GM21717 (cell line): ENCODE measurements at regions not wholly inside any gene's neighbourhood (a gene's known extent, or its start where the extent isn't known, plus 50 kb on each side); places are given as distances from the start of the nearest gene placed in this dataset.
"Not testable (repeated sequence)": the region's sequence is repeated elsewhere in the genome, so short reads cannot be mapped to it uniquely, and the experiment has no call there.

Experiments used
- ATAC-seq: cut with Tn5 transposase; IDR thresholded peaks from one replicate; pipeline ENCODE4 v1.9.1; 2021; ENCODE audit warnings: mild to moderate bottlenecking, moderate library complexity; ENCODE audit not compliant: unreplicated experiment

DNA sequence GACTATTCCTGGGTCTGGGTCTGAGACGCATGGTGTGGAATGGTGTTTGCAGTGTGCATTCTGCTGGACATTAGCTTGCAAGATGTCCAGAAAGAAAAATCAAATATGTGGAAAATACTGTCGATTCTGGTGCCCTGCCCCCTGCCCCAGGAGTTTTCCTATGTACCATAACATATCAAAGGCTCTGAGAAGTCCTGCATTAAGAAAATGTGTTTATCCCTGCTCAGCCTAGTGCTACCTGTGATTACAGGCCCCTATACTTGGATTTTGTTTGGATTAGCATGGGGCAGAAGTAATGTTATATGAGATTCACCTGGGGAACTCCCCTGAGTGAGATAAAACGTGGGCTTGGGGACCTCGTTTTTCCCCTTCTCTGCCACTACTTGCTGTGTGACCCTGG is 325.0 kb downstream of the CBLN1 start:
- no peak for ATAC-seq

DNA sequence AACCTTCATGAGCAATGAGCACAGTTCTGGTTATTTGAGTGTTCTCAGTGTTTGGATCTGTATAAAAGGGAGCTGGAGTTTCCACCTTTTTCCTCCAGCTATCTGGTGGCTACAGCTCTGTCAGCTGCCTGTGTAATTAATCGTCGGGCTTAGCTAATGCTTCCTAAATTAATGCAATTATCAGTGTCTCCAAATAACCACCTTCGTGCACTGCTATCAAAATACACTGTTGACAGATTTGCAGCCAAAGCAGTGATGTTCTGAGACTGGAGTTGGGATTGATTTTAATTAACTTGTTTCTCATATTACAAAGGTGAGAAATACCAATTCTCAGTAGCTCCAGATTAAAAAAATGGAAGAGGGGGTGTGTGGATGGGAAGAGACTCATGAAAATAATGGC is 325.8 kb downstream of the CBLN1 start:
- no peak for ATAC-seq

DNA sequence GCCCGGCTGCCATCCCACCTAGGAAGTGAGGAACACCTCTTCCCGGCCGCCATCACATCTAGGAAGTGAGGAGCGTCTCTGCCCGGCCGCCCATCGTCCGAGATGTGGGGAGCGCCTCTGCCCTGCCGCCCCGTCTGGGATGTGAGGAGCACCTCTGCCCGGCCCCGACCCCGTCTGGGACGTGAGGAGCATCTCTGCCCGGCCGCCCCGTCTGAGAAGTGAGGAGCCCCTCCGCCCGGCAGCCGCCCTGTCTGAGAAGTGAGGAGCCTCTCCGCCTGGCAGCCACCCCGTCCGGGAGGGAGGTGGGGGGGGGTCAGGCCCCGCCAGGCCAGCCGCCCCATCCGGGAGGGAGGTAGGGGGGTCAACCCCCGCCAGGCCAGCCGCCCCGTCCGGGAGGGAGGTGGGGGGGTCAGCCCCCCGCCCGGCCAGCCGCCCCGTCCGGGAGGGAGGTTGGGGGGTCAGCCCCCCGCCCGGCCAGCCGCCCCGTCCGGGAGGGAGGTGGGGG is 330.0 kb downstream of the CBLN1 start:
- ATAC-seq: not testable (repeated sequence)

DNA sequence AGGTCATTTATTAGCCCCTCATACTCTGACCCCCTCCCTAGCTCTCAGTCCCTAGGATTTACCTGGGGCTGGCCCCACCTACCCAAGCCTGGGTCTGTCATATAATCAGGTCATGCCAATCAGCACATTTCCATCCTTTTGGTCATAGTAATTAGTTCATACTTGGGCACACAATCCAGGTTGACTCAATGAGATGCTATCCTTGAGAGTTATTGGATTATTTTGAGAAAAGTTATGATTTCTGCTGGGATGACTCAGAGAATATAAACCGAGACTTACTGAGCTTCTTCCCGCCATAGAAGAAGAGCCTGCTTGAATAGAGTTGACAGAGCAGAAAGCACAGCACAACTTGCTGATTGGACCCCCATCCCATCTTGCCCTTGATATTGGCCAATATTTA is 331.5 kb downstream of the CBLN1 start:
- no peak for ATAC-seq

DNA sequence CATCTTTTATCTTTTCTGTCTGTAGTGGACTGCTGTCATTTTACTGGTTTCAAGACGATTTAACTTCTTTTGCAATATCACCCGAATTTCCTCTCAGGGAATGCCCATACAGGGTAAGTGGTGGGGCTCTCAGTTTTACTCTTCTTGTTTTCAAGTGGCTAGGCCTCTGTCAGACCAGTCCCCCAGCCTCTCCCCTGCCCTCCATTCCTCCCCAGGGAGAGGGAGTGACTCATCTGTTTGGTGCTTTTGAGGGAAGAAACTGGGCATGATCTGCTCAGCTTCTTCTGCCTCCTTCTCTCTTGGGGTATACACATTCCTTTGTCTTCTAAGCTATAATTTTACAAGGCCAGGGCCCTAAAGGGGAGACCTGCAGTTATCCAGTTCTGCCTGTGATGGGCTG is 332.0 kb downstream of the CBLN1 start:
- no peak for ATAC-seq

DNA sequence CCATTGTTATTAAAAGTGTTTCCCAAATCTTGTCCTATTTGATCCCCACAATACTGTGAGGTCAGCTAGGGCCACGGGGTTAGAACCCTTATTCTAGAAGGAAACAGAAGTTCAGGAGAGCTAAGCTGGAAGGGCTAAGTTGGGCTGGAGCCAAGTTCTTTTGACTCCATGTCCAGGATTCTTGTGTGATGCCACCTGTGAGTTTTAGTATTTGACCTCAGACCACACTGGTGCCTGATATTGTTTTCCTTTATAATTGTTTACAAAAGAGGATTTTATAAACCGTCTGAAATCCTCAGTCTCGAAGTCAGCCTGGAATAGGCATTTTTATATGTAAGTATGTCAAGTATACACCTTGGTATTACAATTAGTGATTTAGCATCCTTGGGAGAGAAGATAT is 332.7 kb downstream of the CBLN1 start:
- no peak for ATAC-seq

DNA sequence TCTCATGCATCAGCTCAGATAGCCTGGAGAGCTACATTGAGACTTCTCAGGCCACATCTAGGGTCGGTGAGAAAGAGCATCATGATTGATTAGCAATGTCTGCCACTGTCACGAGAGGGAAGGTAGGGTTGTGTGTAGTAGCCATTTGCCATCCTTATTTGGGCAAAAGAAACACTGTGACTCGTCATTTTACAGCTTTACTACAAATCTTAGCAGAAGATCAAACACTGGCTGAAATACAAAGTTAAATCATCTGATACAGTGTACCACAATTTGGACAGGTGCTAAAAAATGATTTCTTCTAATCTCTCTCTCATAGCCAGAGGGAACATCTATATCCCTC is 334.3 kb downstream of the CBLN1 start:
- ATAC-seq: no peak

DNA sequence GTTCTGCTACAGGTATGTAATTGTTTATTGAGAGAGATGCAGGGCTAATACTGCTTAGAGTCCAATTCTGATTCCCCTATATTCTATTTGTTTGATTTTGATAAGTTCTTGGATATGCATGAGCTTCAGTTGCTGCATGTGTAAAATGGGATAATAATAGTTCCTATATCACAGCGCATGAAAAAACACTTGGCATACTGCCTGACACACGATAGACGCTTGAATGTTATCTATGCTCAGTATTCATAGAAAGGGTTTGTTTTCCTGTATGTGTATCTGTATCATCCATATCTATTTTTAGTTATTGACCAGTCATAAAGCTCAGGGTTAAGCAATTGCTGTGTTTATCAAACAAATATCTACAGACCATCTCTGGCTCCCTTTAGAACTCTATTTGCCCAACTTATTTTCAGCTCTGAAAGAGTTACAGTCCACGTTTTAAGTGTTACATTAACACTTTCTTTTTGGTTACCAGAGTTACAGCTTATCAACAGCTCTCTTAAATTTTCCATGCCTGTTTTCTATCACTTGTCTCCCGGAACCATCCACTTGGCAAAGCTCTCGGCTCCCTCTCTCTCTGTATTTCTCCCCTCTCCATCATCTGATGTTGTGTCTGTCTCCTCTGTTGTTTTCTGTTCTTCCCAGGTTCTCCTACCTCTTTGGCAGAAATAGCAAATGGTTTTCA is 334.8 kb downstream of the CBLN1 start:
- ATAC-seq: no peak

DNA sequence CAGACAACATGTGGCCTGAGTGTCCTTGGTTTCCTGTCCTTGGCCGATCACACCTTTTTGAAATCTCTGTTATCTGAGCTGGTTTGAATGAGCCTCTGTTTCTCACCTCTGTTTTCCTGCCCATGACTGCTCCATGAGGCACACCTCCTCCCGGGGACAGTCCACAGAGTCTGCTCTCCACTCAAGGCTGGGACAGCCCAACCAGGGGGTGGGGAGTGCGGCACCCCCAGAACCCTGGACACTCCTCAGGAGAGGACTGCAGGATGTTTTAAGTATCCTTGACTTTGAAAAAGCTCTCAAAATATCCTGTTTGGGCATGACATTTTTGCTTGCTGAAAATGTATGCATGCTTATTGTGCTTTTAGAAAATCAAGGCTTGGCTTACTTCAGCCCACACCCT is 333.0 kb upstream of the N4BP1 start:
- ATAC-seq: no peak

DNA sequence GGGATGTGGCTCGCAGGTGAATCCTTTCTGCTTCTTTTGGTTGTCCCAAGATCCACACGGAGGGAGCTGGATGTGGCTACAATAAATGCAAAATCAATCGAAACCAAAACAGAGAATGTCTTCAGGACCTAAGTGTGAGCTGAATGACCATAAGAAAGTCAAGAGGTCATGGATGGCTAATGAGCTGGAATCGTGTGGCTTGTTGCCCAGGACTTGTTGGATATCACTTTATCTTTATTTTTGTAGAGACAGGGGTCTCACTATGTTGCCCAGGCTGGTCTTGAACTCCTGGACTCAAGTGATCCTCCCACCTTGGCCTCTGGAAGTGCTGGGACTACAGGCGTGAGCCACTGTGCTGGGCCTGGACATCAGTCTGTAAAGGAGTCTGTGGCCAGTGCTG is 326.8 kb upstream of the N4BP1 start:
- no peak for ATAC-seq

DNA sequence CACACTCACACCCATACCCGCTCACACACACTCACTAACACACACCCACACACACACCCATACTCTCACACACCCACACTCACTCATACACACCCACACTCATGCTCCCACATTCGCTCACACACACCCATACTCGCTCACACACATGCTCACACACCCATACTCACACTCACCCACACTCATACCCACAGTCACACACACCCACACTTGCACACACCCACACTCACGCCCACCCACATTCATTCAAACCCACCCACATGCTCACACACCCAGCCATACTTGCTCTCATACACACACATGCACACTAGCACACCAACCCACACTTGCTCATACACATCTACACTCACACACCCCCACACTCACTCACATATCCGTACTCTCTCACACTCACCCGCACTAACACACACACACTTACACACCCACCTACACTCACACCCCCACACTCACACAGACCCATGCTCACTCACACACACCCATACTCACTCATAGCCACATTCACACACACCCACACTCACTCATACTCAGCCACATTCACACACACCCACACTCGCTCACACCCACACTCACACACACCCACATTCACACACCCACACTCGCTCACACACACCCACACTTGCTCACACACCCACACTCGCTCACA is 322.4 kb upstream of the N4BP1 start:
- no peak for ATAC-seq

DNA sequence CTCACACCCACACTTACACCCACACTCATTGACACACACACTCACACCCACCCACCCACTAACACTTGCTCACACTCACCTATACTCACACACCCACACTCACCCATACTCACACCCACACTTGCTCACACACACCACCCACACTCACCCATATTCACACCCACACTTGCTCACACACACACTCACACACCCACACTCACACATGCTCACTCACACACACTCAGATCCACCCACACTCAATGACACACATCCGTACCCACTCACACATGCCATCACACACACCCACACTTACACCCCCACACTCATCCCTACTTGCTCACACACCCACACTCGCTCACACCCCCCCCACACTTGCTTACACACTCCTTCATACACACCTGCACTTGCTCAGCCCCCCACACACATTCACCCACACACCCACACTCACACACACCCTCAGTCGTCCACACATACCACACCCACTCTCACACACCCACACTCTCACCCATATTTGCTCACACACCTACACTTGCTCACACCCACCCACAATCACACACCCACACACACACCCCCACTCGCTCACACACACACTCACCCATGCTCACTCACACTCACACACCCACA is 321.1 kb upstream of the N4BP1 start:
- no peak for ATAC-seq

DNA sequence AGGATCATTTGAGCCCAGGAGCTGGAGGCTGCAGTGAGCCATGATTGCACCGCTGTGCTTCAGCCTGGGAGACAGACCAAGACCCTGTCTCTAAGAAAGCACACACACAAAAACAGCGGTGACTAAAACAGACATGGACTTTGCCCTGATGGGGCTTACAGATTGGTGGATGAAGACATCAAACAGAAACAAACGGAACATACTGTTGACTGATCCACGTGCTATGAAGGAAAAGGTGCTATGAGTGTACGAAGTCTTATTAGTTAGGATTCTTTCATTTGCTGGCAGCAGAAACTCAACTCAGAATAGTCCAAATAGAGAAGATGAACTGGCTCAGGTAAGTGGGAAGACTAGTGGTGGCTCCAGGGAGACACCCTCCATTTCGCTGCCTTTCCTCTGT is 309.8 kb upstream of the N4BP1 start:
- ATAC-seq: no peak

DNA sequence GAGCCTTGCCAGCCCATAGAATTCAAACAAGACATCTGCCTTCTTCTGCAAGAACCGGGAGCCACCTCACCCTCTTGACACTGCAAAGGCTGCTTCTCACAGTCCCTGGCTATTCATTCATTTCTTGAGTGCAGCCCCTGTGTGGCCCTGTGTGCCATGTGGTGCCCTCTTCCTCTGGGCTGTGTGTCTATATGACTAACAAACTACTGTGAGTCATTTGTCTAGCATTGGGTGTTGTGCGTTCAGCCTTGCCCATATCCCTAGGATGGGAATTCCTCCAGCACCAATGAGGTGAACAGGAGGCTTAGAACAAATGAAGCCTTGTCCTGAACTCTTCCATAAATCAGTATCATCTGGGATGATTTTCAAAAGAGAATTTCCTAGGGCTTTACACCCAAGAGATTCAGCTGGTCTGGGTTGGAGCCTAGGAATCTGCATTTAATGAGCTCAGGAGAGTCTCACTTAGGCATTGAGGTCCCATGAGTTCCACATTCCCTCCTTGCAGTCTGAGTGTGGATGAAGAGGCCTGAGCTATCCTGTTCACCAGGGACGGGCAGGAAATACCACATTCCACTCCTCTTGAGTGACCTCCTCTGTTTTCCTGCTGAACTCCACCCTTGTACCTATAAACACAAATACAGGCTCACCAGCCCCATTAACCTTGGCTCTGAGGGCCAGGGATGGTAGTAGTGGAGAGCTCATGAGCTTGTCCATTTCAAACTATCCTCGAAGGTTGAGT is 308.7 kb upstream of the N4BP1 start:
- ATAC-seq: no peak

DNA sequence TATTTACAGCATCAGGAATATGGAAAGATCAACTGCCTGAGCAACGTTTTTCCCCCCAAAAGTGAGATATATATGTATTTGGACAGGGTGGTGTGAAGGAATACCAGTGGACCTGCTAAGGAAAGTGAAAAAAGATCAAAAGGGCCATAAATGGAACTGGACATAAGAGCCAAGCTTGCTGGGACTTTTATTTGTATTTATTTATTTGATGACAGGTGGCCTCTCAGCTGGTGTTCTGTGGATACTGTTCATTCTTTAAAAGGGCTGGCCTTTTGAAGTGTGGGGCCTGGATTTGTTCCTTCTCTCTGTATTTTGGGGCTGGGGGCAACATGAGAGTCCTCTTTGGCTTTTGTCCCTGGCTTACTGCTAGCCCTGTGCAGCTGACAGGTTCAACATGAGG is 306.6 kb upstream of the N4BP1 start:
- no peak for ATAC-seq

DNA sequence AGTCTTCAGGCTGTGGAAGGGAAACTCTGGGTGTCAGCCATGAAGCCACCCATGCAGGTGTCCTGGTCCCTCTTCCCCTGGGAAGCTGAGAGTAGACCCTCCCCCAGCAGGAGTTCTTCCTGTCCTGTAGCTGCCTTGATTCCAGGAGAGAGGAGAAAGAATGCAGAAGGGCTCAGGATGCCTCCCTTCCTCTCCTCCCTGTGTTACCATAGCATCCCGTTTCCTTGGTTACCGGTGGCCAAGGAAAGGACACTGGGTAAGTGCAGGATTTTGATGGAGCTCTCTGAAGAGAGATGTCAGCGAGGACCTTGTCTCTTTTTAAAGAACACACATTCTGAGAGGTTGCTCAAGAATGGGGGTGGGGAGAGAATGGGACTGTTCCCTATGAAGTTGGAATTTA is 304.1 kb upstream of the N4BP1 start:
- no peak for ATAC-seq

DNA sequence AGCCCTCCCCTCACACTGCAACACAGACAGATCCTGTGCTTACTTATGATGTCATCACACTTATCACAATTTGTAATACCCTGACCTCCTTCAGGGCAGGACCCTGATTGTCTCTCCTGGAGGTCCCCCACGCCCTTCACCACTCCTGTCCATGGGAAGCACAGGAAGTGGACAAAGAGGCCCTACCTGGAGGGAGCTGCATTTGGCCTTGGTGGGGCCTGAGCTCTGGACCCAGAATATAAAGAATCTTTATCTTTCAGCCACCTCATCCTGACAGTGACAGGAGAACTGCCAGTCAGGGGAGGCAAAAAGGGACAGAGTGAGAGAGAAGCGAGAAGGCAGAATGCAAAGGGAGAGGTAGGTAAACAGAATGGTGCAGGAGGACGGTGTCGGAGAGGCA is 303.4 kb upstream of the N4BP1 start:
- no peak for ATAC-seq

DNA sequence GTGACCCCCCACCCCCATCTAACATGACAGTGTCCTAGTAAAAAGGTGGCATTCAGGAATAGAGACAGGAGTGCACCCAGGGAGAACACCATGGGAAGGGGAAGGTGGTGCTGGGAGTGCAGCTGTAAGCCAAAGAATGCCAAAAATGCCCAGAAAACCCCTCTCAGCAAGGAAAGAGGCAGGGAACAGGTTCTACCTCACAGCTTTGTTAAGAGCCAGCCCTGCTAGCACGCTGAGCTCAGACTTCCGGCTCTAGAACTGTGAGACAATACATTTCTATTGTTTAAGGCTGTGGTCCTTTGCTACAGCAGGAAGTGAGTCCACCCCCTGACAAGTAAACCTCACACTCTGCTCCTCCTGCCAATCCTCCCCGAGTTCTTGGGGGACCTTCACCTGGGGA is 302.4 kb upstream of the N4BP1 start:
- ATAC-seq: no peak

DNA sequence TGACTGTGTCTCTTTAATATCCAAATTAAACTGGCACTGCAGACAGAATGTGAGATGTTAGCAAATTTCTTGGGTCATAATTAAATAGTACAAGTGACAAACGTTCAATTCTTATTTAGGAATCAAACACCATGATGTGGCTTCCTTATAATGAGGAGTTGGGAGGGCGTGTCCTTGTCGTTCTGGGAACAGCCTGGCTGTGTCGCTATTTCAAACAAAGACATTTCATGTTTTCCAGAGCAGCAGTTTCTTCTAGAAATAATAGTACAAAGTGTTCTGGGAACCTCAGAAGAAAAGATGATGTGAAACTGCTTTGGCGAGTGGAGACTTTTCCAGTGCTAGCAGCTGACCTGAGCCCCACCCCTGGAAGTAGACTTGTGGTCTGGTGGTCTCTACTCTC is 301.7 kb upstream of the N4BP1 start:
- no peak for ATAC-seq

DNA sequence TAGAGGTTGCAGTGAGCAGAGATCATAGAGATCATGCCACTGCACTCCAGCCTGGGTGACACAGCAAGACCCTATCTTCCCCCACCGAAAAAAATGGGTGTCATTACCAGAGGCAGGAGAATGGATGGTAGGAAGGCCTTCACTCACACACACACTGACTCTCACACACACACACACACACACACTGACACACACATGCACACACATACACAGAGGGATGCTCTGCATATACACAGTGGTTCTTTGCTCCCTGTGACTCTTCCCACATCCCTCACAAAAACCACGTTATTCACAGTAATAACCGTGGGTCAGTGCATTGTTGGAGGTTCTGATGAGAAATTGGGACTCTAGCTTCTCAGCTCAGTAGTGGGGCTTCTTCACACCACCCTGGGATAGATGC is 300.2 kb upstream of the N4BP1 start:
- no peak for ATAC-seq

DNA sequence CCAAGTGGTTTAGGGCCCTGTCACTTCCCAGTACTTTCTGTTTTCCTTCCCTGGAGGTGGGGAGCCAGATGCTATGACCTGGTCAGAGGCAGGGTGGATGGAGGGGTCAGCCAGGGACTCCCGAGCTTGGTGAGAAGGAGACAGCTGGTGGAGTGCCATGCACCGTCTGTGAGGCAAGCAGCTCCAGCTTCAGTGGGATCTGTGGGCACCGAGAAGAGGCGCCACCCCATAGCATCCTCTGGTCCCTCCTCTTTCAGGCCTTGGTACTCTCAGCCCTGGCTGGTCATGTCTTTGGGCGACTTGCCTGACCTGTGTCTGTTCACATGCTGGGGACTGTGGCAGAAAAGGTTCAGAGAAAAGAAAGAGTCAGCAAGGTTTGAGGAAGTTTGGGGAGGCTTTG is 299.3 kb upstream of the N4BP1 start:
- no peak for ATAC-seq
